Thyroid gland (tissue), 4 donors: ENCODE measurements at regions not wholly inside any gene's neighbourhood (a gene's known extent, or its start where the extent isn't known, plus 50 kb on each side); places are given as distances from the start of the nearest gene placed in this dataset.
"Not testable (repeated sequence)": the region's sequence is repeated elsewhere in the genome, so short reads cannot be mapped to it uniquely, and the experiment has no call there.

ENCODE experiments used
- POLR2A ChIP-seq, 2 donors: fragments of 450-650 bp; IDR thresholded peaks; one replicate each; pipeline ENCODE4 v1.6.1; 2017; ENCODE audit warnings: antibody characterized with exemption in 2 of 2, mild to moderate bottlenecking in 2 of 2, moderate library complexity in 1 of 2
- TF ChIP-seq, protein P1 (sequence below), 6 experiments: fragments of 200-600 bp in 3 of 6; fragments of 450-650 bp in 3 of 6; sonication (generic) in 3 of 6; IDR thresholded peaks; one replicate each; pipeline ENCODE4 v1.5.1; 2016 to 2019; ENCODE audit warnings: antibody characterized with exemption in 6 of 6, mild to moderate bottlenecking in 2 of 6, inconsistent platforms in 1 of 6, moderate library complexity in 1 of 6

DNA sequence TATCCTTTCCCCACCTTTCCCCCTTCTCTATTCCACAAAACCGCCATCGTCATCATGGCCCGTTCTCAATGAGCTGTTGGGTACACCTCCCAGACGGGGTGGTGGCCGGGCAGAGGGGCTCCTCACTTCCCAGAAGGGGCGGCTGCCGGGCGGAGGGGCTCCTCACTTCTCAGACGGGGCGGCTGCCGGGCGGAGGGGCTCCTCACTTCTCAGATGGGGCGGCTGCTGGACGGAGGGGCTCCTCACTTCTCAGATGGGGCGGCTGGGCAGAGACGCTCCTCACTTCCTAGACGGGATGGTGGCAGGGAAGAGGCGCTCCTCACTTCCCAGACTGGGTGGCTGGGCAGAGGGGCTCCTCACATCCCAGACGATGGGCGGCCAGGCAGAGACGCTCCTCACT is 135.3 kb upstream of the GALNT2 start:
- TF ChIP-seq, protein P1, sequence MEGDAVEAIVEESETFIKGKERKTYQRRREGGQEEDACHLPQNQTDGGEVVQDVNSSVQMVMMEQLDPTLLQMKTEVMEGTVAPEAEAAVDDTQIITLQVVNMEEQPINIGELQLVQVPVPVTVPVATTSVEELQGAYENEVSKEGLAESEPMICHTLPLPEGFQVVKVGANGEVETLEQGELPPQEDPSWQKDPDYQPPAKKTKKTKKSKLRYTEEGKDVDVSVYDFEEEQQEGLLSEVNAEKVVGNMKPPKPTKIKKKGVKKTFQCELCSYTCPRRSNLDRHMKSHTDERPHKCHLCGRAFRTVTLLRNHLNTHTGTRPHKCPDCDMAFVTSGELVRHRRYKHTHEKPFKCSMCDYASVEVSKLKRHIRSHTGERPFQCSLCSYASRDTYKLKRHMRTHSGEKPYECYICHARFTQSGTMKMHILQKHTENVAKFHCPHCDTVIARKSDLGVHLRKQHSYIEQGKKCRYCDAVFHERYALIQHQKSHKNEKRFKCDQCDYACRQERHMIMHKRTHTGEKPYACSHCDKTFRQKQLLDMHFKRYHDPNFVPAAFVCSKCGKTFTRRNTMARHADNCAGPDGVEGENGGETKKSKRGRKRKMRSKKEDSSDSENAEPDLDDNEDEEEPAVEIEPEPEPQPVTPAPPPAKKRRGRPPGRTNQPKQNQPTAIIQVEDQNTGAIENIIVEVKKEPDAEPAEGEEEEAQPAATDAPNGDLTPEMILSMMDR (IDR thresholded peaks at IDR 0.05), result not testable (repeated sequence)
- not testable (repeated sequence) for TF ChIP-seq POLR2A (IDR thresholded peaks at IDR 0.05)
